ENCODE measurements at regions not wholly inside any gene's neighbourhood (a gene's known extent, or its start where the extent isn't known, plus 50 kb on each side); places are given as distances from the start of the nearest gene placed in this dataset.

DNA sequence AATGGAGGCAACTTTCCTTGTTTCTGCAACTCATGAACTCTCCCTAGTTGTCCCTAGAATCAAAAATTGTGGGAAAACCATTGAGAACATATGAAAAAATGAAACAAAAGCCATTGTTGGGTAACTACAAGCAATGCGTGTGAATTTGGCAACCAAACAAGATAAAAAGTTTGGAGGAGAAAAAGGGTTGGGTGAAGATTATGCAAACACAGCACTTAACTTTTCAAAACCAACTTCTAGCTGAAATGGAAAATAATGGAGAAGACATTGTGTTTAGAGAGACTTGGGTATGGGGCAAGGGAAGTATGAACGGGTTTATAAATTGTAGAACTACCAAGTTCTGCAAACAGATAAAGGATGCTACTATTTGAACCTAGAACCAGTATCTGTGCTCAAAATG is 89.0 kb upstream of the SVIL start:
- no peak for DNase-seq (ENCODE audit: low read depth, low spot score)
- no peak overlapping the region for H3K4me3 ChIP-seq (ENCODE audit: low read depth, low read length)
- ChIA-PET POLR2A (no interaction called here), CTCF (interaction anchor here (1.3 to 4.6 kb wide), 2 partner anchors 10 to 12 kb away, joined by 6 to 28 read pairs; no protein-coding TSS in a partner anchor)
- TF ChIP-seq CTCF (IDR thresholded peaks at IDR 0.05; ENCODE audit: insufficient read depth, low read length, missing control alignments), result no peak

DNA sequence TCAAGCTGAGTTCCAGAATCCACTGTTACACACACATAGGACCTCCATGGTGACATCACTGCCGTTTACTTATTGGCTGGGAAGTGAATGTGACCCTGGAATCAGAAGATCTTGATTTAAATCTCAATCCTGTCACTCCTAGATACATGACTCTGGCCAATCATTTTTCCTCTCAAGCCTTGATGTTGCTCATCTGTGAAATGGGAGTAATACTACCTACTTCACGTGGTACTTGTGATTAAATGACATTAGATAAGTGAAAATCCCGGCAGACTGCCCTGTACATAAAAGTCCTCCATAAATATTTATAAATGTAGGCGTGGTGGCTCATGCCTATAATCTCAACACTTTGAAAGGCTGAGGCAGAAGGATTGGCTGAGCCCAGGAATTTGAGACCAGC is 88.0 kb upstream of the SVIL start:
- ChIA-PET CTCF (interaction anchor here (1.3 kb wide), 1 partner anchor 132 kb away, joined by 3 read pairs; no protein-coding TSS in a partner anchor), POLR2A (no interaction called here)
- no peak for DNase-seq (ENCODE audit: low read depth, low spot score)
- no peak overlapping the region for H3K4me3 ChIP-seq (ENCODE audit: low read depth, low read length)
- TF ChIP-seq CTCF (IDR thresholded peaks at IDR 0.05; ENCODE audit: insufficient read depth, low read length, missing control alignments), result no peak

DNA sequence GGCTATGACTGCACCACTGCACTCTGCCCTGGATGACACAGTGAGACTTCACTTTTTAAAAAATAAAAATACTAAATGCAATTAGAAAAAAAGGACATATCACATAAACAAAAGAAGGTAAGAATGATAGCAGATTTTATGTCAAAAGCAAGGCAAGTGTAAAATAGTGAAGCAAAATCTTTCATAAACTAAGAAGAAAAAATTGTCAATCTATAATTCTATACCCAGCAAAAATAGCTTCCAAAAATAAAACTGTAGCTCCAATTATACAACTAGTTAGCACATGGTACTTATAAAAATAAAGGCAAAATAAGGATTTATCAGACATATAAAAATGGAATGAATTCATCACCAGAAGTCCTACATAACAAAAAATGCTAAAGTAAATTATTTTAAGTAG is 85.4 kb upstream of the SVIL start:
- TF ChIP-seq CTCF (IDR thresholded peaks at IDR 0.05; ENCODE audit: insufficient read depth, low read length, missing control alignments), result no peak
- H3K4me3 ChIP-seq (ENCODE audit: low read depth, low read length), result no peak overlapping the region
- DNase-seq (ENCODE audit: low read depth, low spot score), result no peak
- POLR2A ChIA-PET, result no interaction called here
- CTCF ChIA-PET, result interaction anchor here (0.9 to 3.7 kb wide), 3 partner anchors 14 to 217 kb away, joined by 3 to 21 read pairs (median 5); no protein-coding TSS in a partner anchor

DNA sequence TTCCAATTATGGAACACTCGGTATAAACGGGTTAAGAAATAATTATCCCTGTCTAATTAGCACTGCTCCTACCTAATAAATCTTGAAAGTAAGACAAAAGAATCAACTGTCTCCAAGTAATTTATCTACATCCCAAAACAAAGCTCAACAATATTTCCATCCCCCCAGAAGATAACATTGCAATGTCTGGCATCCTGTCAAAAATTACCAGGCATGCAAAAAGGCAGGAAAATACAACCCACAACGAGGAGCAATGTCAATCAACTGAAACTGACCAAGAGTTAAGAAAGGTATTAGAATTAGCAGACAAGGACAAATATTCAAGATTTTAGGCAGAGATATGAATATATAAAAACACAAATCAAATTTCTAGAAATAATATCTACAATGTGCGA is 84.5 kb upstream of the SVIL start:
- CTCF ChIA-PET, result interaction anchor here (0.7 to 3.7 kb wide), 4 partner anchors 15 to 218 kb away, joined by 3 to 21 read pairs (median 4); no protein-coding TSS in a partner anchor
- POLR2A ChIA-PET, result no interaction called here
- DNase-seq (ENCODE audit: low read depth, low spot score), result no peak
- no peak for TF ChIP-seq CTCF (IDR thresholded peaks at IDR 0.05; ENCODE audit: insufficient read depth, low read length, missing control alignments)
- H3K4me3 ChIP-seq (ENCODE audit: low read depth, low read length), result no peak overlapping the region

DNA sequence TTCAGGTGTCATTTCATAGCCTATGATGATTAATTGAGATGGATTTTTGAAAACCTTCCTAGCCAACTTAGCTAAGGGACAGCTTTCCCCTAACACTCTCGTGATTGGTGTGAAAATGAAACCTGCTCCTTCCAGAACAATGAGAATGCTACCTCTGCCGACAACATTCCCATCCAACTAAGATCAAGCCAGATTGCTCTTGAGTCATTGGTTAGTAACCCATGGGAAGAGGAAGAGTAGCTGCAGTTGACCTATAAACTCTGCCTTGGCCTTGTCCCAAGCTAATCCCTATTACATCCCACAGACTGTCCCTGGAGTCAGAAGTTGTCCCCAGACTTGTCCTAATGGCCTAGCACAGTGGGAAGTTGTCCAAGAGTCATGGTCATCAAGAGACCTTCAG is 80.5 kb upstream of the SVIL start:
- DNase-seq (ENCODE audit: low read depth, low spot score), result no peak
- ChIA-PET CTCF (interaction anchor here (2.6 kb wide), 1 partner anchor 21 kb away, joined by 7 read pairs; no protein-coding TSS in a partner anchor), POLR2A (no interaction called here)
- no peak overlapping the region for H3K4me3 ChIP-seq (ENCODE audit: low read depth, low read length)
- no peak for TF ChIP-seq CTCF (IDR thresholded peaks at IDR 0.05; ENCODE audit: insufficient read depth, low read length, missing control alignments)

DNA sequence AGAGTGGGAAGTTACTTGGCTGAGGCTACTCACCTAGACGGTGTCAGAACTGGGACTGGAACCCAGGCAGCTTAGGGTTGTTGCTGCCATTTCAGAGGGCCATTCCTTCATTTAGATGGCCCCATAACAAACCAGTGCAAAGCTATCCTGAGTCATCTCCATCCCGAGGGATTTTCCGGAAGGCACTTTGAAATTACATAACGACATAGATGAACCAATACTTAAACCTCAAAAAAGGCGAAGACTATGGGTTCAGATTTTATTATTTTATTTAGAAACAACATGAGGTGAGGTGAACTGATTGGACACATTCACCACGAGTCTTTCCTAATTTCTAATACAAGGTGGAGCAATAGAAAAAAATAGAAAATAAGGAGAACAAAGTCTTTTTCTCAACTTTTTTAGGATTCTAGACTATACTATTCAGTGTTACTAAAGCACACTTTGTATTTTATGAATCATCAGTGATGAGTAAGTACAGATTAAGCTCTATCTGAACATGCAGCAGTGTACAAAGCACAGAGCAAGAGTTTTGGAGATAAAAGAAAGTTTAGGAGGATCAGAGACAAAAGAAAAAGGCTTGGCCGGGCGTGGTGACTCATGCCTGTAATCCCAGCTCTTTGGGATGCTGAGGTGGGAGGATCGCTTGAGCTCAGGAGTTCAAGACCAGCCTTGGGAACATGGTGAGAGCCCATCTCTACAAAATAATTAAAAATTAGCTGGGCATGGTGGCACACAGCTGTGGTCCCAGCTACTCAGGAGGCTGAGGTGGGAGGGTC is 79.5 kb upstream of the SVIL start:
- TF ChIP-seq CTCF (IDR thresholded peaks at IDR 0.05; ENCODE audit: insufficient read depth, low read length, missing control alignments), result no peak
- H3K4me3 ChIP-seq (ENCODE audit: low read depth, low read length), result no peak overlapping the region
- CTCF ChIA-PET, result interaction anchor here (0.7 to 2.6 kb wide), 2 partner anchors 22 to 218 kb away, joined by 3 to 7 read pairs; no protein-coding TSS in a partner anchor
- POLR2A ChIA-PET, result no interaction called here
- peak; percentile 40 for DNase-seq (ENCODE audit: low read depth, low spot score)

Measured in AG04449 (cell line).